ENCODE measurements at regions not wholly inside any gene's neighbourhood (a gene's known extent, or its start where the extent isn't known, plus 50 kb on each side); places are given as distances from the start of the nearest gene placed in this dataset.
"Not testable (repeated sequence)": the region's sequence is repeated elsewhere in the genome, so short reads cannot be mapped to it uniquely, and the experiment has no call there.

DNA sequence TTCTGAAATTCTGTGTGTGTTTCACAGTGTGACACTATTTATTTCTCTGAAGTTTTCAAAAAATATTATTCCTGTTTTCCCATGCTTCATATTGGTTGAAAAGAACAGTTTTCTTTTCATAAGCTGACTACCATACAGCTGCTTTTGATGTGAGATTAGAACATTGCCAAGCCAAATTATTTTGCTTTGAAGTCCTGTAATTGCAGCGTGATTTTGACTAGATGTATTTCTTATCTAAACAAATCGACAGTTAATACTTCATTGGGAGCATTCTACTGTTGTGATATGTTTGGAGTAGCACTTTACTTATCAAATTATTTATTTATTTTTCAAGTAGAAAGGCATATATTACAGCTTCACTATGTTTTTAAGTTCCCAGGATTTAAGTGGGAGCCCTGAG lies 132.0 kb downstream of the DACT1 start:
- peaks cover 17% of the 10 kb centered on the region for H3K4me1 ChIP-seq (ENCODE audit: insufficient read depth, low read length)
- no peaks in the 10 kb centered on the region for H3K36me3 ChIP-seq (ENCODE audit: insufficient read depth, low read length)
- no peak overlapping the region for H3K4me3 ChIP-seq (ENCODE audit: low read length)
- H3K9me3 ChIP-seq (ENCODE audit: low read length) = no peaks in the 10 kb centered on the region
- H2AFZ ChIP-seq (ENCODE audit: low read depth, low read length) = no peak overlapping the region
- H3K27me3 ChIP-seq (ENCODE audit: insufficient read depth, low read length) = no peaks in the 10 kb centered on the region

DNA sequence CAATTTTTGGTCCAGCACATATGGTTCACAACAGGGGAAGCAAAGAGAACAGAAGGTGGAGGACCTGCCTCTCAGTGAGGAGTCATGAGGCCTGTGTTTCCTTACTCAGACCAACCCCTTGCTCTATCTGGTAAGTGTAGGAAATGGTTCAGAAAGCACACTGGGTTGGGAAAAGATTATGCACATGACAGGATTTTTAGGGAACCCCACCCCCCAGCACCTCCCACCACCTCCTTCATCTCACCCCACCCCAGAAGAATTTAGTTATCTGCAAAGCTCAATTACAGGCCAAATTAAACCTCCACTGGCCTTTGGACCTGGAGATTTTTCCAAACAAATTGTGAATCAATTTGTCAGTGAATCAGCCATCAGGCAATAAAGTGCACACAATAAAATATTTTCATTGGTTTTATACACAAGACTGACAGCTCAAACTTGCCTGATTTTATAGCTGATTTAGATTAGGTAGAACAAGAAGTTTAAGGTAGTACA lies 132.8 kb downstream of the DACT1 start:
- Histone ChIP-seq H3K9me3 (ENCODE audit: low read length) (no peaks in the 10 kb centered on the region), H3K4me3 (ENCODE audit: low read length) (no peak overlapping the region), H2AFZ (ENCODE audit: low read depth, low read length) (no peak overlapping the region), H3K27me3 (ENCODE audit: insufficient read depth, low read length) (no peaks in the 10 kb centered on the region), H3K36me3 (ENCODE audit: insufficient read depth, low read length) (no peaks in the 10 kb centered on the region), H3K4me1 (ENCODE audit: insufficient read depth, low read length) (peaks cover 10% of the 10 kb centered on the region)

DNA sequence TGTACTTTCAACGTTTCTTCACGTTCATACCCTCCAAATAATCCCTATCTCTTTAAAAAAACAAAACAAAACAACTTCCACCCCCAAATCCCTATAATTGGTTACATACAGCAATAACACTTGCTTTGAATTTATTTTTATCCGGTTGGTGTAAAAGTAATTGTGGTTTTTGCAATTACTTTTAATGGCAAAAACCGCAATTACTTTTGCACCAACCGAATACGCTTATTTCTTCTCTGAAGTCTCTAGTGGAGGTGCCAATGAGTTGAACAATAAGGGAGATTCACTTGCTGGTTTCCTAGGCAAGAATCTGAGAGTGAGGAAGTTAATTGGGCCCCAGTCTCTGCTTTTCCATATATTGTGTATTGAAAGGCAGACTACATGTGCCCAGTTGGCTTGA lies 133.3 kb downstream of the DACT1 start:
- Histone ChIP-seq H3K27me3 (ENCODE audit: insufficient read depth, low read length) (no peaks in the 10 kb centered on the region), H3K4me1 (ENCODE audit: insufficient read depth, low read length) (peaks cover 6% of the 10 kb centered on the region), H3K4me3 (ENCODE audit: low read length) (no peak overlapping the region), H2AFZ (ENCODE audit: low read depth, low read length) (no peak overlapping the region), H3K9me3 (ENCODE audit: low read length) (no peaks in the 10 kb centered on the region), H3K36me3 (ENCODE audit: insufficient read depth, low read length) (no peaks in the 10 kb centered on the region)

DNA sequence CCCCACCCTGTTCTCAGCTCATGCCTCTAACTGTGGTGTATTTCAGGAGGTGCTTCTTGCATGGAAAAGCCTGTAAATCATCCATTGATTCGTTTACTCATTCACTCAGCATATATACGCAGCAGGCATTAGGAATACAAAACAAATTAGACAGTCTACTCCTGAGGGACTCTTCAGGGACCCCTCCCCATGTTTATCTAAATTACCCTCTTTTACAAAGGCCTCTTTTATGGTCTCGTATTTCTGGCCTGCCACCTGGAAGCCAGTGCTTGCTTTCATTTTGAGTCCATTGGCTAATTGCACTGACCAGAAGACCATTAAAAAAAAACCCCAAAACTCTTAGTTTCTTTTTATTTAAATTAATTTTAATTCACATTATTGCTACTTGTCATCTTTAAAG lies 134.4 kb downstream of the DACT1 start:
- Histone ChIP-seq H3K27me3 (ENCODE audit: insufficient read depth, low read length) (no peaks in the 10 kb centered on the region), H3K36me3 (ENCODE audit: insufficient read depth, low read length) (no peaks in the 10 kb centered on the region), H3K9me3 (ENCODE audit: low read length) (no peaks in the 10 kb centered on the region), H3K4me3 (ENCODE audit: low read length) (no peak overlapping the region), H3K4me1 (ENCODE audit: insufficient read depth, low read length) (peaks cover 3% of the 10 kb centered on the region), H2AFZ (ENCODE audit: low read depth, low read length) (no peak overlapping the region)

DNA sequence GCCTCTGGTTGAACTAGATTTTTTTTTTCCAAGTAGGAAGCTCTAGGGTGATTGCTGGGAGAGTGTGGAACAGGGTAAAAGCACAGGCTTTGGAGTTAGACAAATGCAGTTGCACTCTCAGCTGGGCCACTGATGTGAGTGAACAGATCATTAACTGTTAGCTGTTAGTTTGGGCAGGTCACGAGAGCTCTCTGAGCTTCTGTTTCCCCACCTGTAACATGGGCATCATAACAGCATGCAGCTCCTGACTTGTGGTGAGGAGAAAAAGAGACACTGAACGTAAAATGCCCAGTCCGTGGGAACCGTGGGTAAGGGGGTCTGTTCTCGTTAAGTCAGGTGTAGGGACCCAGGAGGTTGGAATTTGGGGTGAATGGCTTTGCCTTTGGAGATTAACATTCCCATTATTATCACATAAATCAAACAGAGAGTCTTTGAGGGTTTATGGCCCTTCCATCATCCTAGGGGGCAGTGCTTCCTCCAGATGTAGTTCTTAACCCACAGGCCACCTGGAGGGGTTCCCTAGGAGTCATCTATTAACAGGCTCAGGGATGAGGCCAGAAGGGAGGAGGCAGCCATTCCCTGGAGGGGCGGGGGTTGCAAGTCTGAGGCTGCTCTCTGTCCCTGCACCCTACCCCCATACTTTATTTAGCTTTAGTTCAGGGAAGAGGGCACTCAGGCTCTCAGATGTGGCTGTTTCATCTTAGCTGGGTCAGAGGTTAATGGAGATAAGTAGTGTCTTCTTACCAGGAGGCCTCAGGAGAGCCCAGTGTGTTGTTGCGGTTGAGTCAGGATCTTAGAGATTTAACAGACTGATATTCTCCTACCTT lies 135.2 kb downstream of the DACT1 start:
- H2AFZ ChIP-seq (ENCODE audit: low read depth, low read length) = no peak overlapping the region
- H3K36me3 ChIP-seq (ENCODE audit: insufficient read depth, low read length) = no peaks in the 10 kb centered on the region
- H3K4me1 ChIP-seq (ENCODE audit: insufficient read depth, low read length) = peaks cover 12% of the 10 kb centered on the region
- no peak overlapping the region for H3K4me3 ChIP-seq (ENCODE audit: low read length)
- no peaks in the 10 kb centered on the region for H3K27me3 ChIP-seq (ENCODE audit: insufficient read depth, low read length)
- H3K9me3 ChIP-seq (ENCODE audit: low read length) = no peaks in the 10 kb centered on the region

DNA sequence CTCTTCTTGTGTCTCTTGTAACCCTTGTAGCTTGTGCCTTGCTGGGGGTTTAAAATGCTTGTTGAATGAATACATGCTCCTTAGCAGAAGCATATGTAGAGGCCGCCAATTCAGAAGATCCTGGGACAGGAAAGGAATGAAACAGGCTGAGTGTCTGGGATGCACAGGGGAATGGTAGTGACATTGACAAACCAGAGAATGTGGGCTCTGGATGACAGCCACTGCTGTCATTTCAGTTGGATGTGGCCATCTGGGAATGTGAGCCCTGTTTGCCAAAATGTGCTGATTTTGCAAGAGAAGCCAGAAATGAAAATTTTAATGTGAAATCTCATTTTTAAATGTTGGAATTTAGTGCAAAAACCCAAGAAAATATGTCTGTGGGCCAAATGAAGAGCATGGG lies 136.8 kb downstream of the DACT1 start:
- Histone ChIP-seq H3K9me3 (ENCODE audit: low read length) (no peaks in the 10 kb centered on the region), H3K27me3 (ENCODE audit: insufficient read depth, low read length) (no peaks in the 10 kb centered on the region), H3K36me3 (ENCODE audit: insufficient read depth, low read length) (no peaks in the 10 kb centered on the region), H2AFZ (ENCODE audit: low read depth, low read length) (no peak overlapping the region), H3K4me1 (ENCODE audit: insufficient read depth, low read length) (peaks cover 14% of the 10 kb centered on the region), H3K4me3 (ENCODE audit: low read length) (no peak overlapping the region)

DNA sequence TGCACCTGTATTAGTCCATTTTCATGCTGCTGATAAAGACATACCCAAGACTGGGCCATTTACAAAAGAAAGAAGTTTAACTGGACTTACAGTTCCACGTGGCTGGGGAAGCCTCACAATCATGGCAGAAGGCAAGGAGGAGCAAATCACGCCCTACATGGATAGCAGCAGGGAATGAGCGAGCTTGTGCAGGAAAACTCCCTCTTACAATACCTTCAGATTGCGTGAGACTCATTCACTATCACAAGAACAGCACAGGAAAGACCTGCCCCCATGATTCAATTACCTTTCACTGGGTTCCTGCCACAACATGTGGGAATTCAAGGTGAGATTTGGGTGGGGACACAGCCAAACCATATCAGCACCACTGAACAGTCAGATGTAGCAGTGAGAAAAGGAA lies 137.4 kb downstream of the DACT1 start:
- H3K4me1 ChIP-seq (ENCODE audit: insufficient read depth, low read length) = peaks cover 14% of the 10 kb centered on the region
- not testable (repeated sequence) for H3K27me3 ChIP-seq (ENCODE audit: insufficient read depth, low read length); H3K36me3 ChIP-seq (ENCODE audit: insufficient read depth, low read length); H3K4me3 ChIP-seq (ENCODE audit: low read length); H2AFZ ChIP-seq (ENCODE audit: low read depth, low read length); H3K9me3 ChIP-seq (ENCODE audit: low read length)

DNA sequence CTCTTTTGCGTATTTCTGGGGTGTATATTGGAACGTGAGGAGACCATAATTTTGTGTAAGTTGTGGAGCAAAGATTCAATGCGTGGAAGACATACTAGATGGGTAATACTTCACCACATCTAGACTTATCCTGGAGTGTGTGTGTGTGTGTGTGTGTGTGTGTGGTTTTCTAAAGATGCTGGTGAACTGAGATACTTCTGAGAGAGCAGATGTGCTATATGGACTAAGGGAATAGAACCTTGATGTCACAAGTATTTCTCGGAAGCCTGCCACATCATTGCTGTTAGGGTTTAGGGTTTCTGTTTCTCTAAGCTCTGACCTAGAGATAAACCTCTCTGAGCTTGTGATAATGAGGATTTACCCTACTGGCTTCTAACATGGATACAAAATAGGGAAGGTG lies 138.8 kb downstream of the DACT1 start:
- Histone ChIP-seq H3K27me3 (ENCODE audit: insufficient read depth, low read length) (no peaks in the 10 kb centered on the region), H2AFZ (ENCODE audit: low read depth, low read length) (no peak overlapping the region), H3K36me3 (ENCODE audit: insufficient read depth, low read length) (no peaks in the 10 kb centered on the region), H3K9me3 (ENCODE audit: low read length) (no peaks in the 10 kb centered on the region), H3K4me3 (ENCODE audit: low read length) (no peak overlapping the region), H3K4me1 (ENCODE audit: insufficient read depth, low read length) (peaks cover 14% of the 10 kb centered on the region)

DNA sequence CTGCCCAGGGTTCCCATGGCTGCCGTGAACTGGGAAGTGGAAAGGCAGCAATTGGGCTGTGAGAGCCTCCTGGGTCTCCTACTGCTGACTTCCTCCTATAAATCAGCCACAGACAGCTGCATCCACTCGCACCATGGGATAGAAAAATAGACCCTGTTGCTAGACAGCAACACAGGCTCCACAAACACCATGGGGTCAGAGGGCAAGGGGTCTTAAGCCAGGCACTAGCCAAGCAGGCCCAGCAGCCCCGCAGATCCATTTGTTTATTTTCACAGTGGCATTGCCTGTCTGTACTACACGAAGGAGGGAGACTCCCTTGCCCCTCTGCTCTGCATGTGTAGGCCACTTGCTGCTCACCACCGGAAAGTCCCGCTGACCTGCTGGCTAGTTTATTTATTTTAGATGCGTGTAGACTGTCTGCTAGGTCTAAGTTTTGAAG lies 139.8 kb downstream of the DACT1 start:
- H3K4me3 ChIP-seq (ENCODE audit: low read length) = peak overlapping the region; percentile 16
- H2AFZ ChIP-seq (ENCODE audit: low read depth, low read length) = peak overlapping the region; percentile 48
- no peaks in the 10 kb centered on the region for H3K27me3 ChIP-seq (ENCODE audit: insufficient read depth, low read length)

DNA sequence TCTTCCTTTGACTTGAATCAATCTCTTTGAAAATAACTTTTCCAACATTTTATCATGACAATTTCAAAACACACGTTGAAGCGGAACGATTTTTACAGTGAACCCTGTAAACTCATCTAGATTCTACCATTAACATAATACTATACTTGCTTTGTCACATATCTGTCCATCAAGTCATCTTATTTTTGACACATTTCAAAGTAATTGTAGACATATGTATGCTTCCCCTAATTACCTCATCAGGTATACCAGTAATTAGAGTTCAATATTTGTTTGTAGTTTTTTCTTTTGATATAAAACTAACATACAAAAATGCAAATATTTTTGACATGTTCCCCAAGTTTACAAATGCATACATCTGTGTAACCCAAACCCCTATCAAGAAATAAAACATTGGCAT lies 140.4 kb downstream of the DACT1 start:
- Histone ChIP-seq H2AFZ (ENCODE audit: low read depth, low read length) (no peak overlapping the region), H3K36me3 (ENCODE audit: insufficient read depth, low read length) (no peaks in the 10 kb centered on the region), H3K27me3 (ENCODE audit: insufficient read depth, low read length) (no peaks in the 10 kb centered on the region), H3K4me3 (ENCODE audit: low read length) (peak overlapping the region; percentile 16), H3K9me3 (ENCODE audit: low read length) (no peaks in the 10 kb centered on the region), H3K4me1 (ENCODE audit: insufficient read depth, low read length) (peaks cover 11% of the 10 kb centered on the region)

More for the DNA sequence above, 139.8 kb downstream of the DACT1 start:
- Histone ChIP-seq H3K9me3 (ENCODE audit: low read length) (no peaks in the 10 kb centered on the region), H3K4me1 (ENCODE audit: insufficient read depth, low read length) (peaks cover 14% of the 10 kb centered on the region), H3K36me3 (ENCODE audit: insufficient read depth, low read length) (no peaks in the 10 kb centered on the region)

DNA sequence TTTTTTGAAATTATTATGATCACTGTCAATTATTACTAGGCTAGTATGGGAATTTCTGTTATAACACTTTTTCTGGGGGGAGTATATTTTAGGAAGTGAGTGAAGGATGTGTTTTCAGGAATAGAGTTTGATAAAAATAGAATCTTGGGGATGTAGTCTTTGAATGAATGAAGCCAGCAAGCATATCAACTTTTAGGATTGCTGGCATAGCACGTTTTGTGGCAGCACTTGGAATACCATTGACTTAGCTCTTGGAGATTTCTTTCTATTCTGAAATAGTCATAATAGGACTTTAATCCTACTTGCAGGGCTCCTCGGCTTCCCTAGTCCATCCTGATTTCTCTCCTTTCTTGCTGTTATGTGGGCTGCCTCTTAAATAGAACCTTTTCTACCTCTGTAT lies 141.6 kb downstream of the DACT1 start:
- no peaks in the 10 kb centered on the region for H3K36me3 ChIP-seq (ENCODE audit: insufficient read depth, low read length)
- peaks cover 11% of the 10 kb centered on the region for H3K4me1 ChIP-seq (ENCODE audit: insufficient read depth, low read length)
- no peak overlapping the region for H3K4me3 ChIP-seq (ENCODE audit: low read length)
- H2AFZ ChIP-seq (ENCODE audit: low read depth, low read length) = no peak overlapping the region
- H3K9me3 ChIP-seq (ENCODE audit: low read length) = no peaks in the 10 kb centered on the region
- H3K27me3 ChIP-seq (ENCODE audit: insufficient read depth, low read length) = no peaks in the 10 kb centered on the region

DNA sequence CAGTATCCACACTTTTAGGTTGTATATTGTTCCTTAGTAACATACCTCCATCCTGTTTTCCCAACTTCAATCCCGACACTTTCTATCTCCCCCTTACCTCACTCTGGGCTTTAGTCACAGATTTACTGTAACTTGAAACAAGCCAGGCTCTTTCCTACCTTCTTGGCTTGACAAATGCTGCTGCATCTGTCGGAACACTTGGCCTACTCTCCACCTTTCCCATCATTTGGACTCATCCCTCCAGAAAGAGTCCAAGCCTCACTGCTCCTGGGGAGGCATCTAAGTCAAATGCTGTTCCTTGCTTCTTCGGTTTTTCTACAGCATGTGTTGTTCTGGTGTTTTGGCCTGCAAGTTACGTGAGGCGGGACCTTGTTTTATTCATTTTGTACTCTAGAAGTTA lies 142.4 kb downstream of the DACT1 start:
- Histone ChIP-seq H3K36me3 (ENCODE audit: insufficient read depth, low read length) (no peaks in the 10 kb centered on the region), H2AFZ (ENCODE audit: low read depth, low read length) (no peak overlapping the region), H3K27me3 (ENCODE audit: insufficient read depth, low read length) (no peaks in the 10 kb centered on the region), H3K4me3 (ENCODE audit: low read length) (no peak overlapping the region), H3K9me3 (ENCODE audit: low read length) (no peaks in the 10 kb centered on the region), H3K4me1 (ENCODE audit: insufficient read depth, low read length) (peaks cover 11% of the 10 kb centered on the region)

DNA sequence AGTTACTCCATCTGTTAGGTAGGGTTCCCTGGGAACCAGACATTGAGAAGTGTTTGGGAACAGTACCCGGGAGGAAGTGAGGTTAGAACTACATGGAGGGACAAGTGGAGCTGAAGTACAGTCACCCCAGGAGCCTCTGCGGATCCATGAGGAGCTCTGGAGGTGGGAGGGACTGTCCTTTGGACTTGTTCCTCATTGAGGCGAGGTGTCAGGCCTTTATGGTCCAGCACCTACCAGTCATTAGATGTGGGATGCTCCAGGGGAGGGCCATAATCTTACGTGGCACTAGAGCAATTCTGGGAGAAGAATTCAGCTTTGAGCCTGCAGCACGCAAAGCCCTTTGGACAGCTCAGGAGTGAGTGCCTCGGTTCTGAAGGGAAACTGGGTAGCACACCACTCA lies 142.8 kb downstream of the DACT1 start:
- no peak overlapping the region for H2AFZ ChIP-seq (ENCODE audit: low read depth, low read length)
- H3K4me3 ChIP-seq (ENCODE audit: low read length) = no peak overlapping the region
- no peaks in the 10 kb centered on the region for H3K9me3 ChIP-seq (ENCODE audit: low read length)
- peaks cover 11% of the 10 kb centered on the region for H3K4me1 ChIP-seq (ENCODE audit: insufficient read depth, low read length)
- H3K36me3 ChIP-seq (ENCODE audit: insufficient read depth, low read length) = no peaks in the 10 kb centered on the region
- no peaks in the 10 kb centered on the region for H3K27me3 ChIP-seq (ENCODE audit: insufficient read depth, low read length)

DNA sequence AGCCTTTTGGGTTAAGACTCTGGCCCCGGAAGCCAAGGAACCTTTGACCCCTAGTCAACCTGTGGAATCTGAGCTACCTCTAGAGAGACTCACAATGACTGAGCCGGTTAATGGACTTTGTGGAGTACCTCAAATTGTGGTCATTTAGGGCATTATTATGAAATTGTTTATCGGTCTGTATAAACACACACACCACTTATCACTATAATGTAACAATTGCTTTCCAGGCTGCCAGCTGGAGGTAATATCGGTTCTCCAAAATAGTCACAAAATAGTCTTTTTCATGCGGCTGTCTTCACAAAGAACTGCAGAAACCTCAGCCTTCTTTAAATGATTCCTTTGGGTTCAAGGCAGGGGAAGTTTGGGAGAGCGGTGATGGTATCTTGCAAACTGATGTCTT lies 144.2 kb downstream of the DACT1 start:
- Histone ChIP-seq H3K36me3 (ENCODE audit: insufficient read depth, low read length) (no peaks in the 10 kb centered on the region), H2AFZ (ENCODE audit: low read depth, low read length) (no peak overlapping the region), H3K27me3 (ENCODE audit: insufficient read depth, low read length) (no peaks in the 10 kb centered on the region), H3K4me3 (ENCODE audit: low read length) (no peak overlapping the region), H3K9me3 (ENCODE audit: low read length) (no peaks in the 10 kb centered on the region), H3K4me1 (ENCODE audit: insufficient read depth, low read length) (peaks cover 11% of the 10 kb centered on the region)

All from neuron (in vitro differentiated cells).